Right ventricle myocardium inferior (tissue), 1 donor: ENCODE measurements at regions not wholly inside any gene's neighbourhood (a gene's known extent, or its start where the extent isn't known, plus 50 kb on each side); places are given as distances from the start of the nearest gene placed in this dataset.
"Not testable (repeated sequence)": the region's sequence is repeated elsewhere in the genome, so short reads cannot be mapped to it uniquely, and the experiment has no call there.

Source experiments
- ATAC-seq: fragments of 200-7000 bp; cut with Tn5 transposase; one replicate; pipeline ENCODE4 v1.9.1; 2020; ENCODE audit warnings: mild to moderate bottlenecking, moderate library complexity
- DNase-seq: peaks from one replicate; pipeline ENCODE4 v3.0.0; 2021; ENCODE audit errors: missing footprints
- intact Hi-C: fragments of 100-400 bp; cut with DNase I; formaldehyde crosslinking; loops from one replicate; pipeline ENCODE4 v1.11.0; 2022
- donor health status: DM: no; HTN: yes; CAD: no; lungs with severe emphysema.

DNA sequence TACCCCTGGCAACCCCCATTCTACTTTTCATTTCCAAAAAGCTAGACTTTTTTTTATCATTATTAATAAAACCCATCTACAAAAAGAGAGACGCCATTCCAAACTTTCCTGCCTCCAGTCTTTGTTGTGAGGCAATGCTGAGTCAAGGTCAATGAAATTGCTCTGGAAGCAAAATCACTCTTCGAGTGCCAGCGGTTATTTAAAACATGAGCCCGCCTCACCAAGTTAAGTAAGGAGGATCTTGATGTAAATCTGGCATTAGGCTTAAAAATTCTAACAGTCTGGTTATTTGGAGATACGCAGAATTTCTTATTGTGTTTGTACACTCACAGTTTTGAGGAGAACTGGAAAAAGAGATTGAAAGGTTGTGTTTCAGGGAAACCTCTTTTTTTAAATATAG, 1196.3 kb downstream of the TYW1 start:
- ATAC-seq = no peak
- intact Hi-C loops = no loop called here
- DNase-seq = no peak

DNA sequence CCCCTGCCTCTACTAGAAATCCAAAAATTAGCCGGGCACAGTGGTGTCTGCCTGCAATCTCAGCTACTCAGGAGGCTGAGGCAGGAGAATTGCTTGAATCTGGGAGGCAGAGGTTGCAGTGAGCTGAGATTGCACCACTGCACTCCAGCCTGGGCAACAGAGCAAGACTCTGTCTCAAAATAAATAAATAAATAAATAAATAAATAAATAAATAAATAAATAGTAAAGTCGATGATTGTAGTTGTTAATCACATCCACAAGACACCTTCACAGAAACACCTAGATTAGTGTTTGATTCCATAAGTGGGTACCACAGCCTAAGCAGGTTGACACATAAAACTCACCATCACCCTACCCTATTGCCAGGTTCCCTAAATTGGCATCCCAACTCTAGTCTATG, 1199.0 kb downstream of the TYW1 start:
- DNase-seq, intact Hi-C loops, ATAC-seq: not testable (repeated sequence)

DNA sequence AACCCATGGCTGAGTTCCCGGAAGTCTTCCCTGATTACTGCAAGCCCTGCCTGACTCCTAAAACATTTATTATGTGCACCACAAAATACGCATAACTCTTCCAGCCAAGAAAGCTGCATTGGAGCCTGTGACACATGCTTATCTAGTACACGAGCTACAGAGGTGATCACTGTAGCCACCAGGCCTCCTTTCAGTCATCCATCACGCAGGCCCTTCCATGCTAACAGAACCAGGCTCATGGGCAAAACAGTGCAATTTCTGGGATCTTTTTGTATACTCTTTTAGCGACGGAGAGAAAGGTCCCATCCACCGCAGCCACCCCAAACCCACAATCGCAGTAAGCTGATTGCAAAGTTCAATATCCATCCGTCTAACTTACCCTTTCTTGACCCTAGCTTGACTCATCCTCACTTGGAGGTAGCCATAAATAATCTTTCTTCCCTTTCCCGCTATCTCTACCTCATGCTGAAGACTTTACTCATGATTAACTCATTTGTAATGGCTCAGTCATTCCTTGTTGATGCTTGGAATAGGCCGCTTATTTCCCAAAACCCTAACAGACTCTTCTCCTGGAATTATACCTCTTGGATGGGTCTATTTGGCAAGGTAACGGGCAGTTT, 1203.5 kb downstream of the TYW1 start:
- DNase-seq (no peak), ATAC-seq (no peak)
- intact Hi-C loops = no loop called here

DNA sequence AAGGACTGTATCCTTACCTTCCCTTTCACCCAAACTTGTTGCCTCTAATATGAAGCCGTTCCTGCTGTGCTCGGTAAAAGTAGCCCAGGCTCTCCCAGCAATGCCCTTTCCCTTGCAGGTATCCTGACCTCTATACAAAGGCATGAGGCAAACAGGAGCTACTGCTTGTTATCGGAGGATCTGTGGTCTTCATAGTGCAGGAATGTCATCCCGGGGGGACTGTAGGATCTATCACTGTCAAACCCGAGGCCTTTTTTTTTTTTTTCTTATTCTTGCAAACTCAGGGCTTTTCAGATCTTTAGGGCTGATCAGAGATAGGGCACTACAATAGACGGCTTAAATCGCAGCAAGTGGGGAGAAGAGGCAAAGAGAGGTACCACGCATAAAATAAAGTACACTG, 1206.6 kb downstream of the TYW1 start:
- no peak for DNase-seq
- intact Hi-C loops = no loop called here
- ATAC-seq = no peak

DNA sequence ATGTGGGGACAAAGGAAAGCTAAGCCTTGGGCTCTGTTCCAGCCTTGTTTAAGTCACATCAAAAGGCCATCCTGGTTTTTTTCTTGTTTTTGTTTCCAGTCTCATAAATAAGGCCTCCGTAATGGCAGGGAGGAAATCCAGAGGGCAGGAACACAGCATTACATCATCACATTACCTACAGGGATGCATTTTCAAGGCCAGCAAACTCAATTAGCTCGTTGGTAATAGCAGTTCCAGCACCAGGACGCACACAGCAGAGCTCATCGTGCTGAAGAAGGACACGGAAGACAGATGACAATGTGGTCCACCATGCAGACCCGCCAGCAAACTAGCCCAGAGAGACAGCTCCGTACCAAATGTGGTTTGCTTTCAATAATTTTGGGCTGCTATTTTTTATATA, 1209.2 kb downstream of the TYW1 start:
- ATAC-seq (no peak), DNase-seq (no peak)
- intact Hi-C loops = no loop called here

DNA sequence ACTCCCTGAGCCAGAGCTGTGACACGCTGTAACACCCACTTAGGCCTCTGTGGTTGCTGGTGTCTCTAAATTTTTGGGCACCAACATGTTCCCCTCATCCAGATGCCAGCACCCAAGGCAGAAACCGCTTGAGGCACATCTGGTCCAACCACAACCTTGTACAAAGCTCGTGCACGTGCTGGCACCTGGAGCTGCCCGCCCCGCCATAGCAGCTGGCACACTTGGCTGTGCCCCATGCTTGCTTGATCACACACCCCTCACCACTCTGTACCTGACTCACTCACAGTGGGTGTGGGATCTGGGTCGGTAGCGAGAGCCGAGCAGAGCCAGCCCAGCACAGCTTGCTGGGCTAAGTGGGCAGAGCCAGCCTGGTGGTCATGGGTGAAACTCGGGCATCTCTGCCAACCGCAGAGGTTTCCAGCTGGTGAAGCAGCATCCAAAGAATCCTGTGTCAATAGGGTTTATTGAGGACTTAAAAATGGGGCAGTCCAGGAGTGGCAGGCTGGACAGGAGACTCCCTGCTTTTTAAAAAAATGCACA, 1210.4 kb downstream of the TYW1 start:
- no peak for DNase-seq
- intact Hi-C loops = no loop called here
- no peak for ATAC-seq

DNA sequence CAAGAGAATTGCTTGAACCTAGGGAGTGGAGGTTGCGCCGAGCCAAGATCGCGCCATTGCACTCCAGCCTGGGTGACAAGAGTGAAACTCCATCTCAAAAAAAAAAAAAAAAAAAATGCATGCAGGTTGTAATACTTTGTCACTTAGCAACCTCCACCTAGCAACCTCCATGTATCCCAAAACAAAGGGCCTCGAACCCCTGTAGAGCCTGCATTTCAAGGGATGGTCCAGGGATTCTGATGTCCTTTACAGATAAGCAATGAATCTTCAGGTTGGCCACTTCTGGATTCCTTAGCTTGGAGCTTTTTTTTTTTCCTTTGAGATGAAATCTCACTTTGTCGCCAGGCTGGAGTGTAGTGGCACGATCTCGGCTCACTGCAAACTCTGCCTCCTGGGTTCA, 1211.0 kb downstream of the TYW1 start:
- DNase-seq (no peak), ATAC-seq (no peak)
- intact Hi-C loops = no loop called here

DNA sequence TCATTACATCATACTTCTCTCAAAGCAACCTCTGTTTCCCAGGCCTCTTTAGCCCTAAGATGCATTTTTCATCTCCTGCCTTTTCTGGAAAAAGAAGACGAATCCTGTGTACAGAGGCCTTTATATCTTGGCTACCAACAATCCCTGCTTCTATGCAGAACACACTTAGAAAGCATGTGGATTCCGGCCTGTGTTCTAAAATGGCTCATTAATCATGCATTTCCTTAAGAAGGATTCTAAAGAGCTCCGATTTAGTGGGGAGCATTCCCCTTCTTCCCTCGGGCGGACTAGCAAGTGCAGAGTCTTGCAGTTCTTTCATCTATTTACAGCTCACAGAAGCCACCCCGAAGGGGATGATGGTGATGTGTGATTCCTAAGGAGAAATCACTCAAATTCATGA, 1212.9 kb downstream of the TYW1 start:
- intact Hi-C loops = no loop called here
- ATAC-seq = no peak
- DNase-seq = no peak

DNA sequence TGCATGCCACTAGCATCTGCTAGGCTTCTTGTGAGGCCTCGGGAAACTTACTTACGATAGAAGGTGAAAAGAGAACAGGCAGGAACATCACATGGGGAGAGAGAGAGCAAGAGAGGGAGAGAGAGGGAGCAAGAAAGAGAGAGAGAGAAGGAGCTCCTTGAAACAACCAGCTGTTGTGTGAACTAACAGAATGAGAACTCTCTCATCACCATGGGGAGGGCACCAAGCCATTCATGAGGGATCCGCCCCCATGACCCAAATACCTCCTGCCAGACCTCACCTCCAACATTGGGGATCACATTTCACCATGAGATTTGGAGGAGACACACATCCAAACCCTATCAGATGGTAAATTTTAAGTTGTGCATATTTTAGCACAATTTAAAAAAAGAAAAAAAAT, 1217.2 kb downstream of the TYW1 start:
- DNase-seq (no peak), ATAC-seq (no peak)
- intact Hi-C loops = no loop called here

DNA sequence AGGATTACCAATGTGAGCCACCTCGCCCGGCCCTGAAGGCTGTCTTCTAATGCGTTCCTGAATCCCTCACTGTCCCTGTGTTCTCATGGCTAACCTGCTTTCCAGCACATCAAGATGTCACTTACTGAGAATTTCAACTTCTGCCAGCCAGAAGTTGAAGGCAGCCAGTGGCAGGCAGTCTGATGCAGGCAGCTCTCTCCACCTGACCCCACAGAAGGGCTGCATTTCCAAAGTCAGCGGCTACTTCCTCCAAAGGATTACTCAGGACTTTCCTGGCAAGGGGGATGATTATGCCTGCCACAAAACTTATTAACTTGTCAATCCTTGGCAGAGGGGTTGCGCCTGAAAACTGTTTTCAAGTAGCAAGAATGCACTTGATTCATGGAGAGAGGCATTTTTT, 1219.4 kb downstream of the TYW1 start:
- no peak for ATAC-seq
- intact Hi-C loops = no loop called here
- no peak for DNase-seq

DNA sequence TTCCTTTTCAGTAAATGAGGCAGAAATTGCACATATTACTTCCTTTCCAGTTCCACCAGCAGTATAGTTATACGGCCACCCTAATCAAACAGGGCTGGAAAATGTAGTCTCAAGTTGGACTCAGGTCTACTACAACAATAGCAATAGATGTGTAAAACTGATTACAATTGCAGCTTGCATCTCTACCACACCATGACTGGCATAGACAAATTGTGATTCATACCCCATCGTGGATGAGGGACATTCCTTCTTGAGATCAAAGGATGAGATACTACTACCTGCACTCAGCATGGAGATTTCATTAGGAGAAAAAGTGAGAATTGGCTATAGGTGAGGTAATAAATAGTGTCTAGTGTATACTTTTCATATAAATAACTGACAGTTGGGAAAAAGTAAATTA, 1220.8 kb downstream of the TYW1 start:
- intact Hi-C loops = no loop called here
- DNase-seq = no peak
- ATAC-seq = no peak

DNA sequence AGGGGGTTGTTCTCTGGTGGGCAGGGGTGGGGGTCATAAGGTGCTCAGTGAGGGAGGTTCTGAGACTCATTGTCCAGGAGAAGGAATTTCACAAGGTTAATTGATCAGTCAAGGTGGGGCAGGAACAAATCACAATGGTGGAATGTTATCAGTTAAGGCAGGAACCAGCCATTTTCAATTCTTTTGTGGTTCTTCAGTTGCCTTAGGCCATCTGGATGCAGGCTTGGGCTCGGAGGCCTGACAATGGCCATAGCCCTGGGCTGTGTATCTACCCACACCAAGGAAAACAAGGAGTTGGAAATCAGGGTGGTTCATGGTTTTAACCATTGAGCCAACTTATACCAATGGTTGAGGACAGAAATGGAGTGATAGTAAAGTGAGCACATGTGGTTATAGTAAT, 1221.8 kb downstream of the TYW1 start:
- intact Hi-C loops = no loop called here
- no peak for DNase-seq
- ATAC-seq = no peak

DNA sequence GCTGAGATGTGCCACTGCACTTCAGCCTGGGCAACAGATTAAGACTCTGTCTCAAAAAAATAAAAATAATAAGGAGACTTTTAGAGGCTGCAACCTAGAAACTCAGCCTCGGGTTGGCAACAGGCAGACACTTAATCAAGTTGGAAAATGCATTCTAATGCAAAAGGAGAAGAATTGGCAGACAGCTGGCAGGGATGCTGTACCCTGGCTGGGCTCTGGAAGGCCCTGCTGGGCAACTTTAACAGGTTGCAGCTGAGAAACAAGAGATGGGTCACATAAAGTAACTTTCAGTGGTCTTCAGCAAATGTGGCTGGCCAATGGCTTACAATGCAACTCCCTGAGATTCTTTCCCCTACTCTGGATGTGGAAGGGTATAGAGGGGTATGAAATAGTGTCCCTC, 1225.7 kb downstream of the TYW1 start:
- no peak for ATAC-seq

DNA sequence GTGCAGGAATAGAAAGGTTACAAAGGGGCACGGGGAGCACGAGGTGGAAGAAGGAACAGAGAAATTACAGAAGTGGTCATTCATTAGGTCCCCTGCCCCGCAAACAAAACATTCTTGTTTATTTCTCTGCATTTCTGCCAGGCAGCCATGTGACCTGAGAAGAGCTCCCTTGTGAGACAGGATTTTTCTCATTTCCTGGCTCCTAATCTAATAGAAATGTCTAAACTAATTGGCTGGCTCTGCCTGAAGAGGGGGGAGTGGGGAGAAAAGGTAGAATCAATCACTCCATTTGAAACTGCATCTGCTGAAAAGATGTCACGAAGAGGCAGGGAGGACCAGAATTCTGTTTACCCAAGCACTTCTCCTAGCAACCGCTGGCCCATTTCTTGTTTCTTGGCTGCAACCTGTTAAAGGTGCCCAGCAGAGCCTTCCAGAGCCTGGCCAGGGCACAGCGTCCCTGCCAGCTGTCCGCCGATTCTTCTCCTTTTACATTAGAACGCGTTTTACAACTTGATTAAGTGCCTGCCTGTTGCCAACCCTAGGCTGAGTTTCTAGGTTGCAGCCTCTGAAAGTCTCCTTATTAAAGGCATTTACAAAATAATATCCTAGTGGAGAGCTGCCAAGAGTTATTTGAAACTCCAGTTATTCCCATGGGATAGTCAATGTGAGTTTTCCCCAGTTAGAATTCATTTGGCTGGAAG, 1227.6 kb downstream of the TYW1 start:
- no peak for DNase-seq
- intact Hi-C loops = no loop called here
- ATAC-seq = no peak

More for the DNA sequence above, 1225.7 kb downstream of the TYW1 start:
- intact Hi-C loops = no loop called here
- no peak for DNase-seq

DNA sequence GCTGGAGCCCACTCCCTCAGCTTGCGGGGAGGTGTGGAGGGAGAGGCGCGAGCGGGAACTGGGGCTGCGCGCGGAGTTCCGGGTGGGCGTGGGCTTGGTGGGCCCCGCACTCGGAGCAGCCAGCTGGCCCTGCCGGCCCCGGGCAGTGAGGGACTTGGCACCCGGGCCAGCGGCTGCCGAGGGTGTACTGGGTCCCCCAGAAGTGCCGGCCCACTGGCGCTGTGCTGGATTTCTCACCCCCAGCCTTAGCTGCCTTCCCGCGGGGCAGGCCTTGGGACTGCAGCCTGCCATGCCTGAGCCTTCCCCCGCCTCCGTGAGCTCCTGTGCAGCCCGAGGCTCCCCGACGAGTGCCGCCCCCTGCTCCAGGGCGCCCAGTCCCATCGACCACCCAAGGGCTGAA, 1234.4 kb downstream of the TYW1 start:
- DNase-seq, intact Hi-C loops, ATAC-seq: not testable (repeated sequence)

DNA sequence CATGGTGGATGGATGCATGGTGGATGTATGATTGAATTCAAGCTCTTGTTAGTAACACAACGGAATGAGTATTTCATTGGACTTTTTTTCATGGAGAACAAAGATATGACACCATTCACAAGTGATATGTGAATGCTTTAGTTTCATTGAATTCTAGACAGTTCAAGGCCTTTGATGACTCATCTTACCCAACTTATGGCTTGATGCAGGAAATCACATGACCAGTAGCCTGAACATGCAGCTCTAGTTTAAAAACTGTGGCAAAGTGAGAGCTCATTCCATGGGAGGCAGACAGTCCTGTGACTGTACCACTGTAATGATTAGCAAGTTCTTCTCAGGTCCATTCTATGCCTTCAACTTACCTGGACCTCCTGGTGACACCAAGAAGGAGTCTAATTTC, 1239.3 kb downstream of the TYW1 start:
- intact Hi-C loops = no loop called here
- ATAC-seq = no peak
- DNase-seq = no peak

DNA sequence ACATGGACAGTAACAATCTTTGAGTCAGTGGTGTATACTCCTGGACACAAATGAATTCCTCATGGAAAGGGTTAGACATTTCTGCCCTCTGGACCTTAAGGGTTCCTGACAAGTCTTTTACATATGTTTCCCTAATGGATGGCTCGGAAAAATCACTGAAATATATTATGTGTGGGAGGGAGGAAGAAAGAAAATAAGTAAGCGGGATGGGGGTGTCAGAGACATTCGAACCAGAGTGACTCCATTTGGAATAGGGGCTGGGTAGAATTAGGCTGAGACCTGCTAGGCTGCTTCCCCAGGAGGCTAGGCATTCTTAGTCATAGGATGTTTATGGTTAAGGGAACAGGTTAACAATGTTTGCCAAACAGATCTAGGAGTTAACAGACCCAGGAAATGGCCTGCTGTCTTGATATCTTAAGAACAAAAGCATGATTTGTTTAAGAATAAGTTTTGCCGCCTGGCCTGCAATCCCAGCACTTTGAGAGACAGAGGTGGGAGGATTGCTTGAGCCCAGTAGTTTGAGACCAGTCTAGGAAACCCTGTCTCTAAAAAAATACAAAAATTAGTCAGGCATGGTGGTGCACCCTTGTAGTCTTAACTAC, 1241.7 kb downstream of the TYW1 start:
- no peak for ATAC-seq
- intact Hi-C loops = no loop called here
- no peak for DNase-seq

DNA sequence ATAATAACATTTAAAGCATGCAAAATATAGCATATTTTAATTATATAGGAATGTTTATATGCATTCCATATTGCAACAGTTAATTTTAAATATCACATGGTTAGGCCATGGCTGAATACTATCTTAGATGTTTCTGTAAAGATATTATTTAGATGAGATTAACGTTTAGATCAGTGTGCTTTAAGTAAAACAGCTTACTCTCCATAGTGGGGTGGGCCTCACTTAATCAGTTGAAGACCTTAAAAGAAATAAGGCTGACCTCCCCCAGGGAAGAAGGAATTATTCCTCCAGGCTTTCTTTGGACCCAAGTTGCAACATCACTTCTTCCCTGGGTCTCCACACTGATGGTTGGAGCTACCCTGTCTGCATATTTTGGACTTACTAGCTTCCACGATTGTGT, 1246.5 kb downstream of the TYW1 start:
- no peak for DNase-seq
- no peak for ATAC-seq
- intact Hi-C loops = no loop called here

DNA sequence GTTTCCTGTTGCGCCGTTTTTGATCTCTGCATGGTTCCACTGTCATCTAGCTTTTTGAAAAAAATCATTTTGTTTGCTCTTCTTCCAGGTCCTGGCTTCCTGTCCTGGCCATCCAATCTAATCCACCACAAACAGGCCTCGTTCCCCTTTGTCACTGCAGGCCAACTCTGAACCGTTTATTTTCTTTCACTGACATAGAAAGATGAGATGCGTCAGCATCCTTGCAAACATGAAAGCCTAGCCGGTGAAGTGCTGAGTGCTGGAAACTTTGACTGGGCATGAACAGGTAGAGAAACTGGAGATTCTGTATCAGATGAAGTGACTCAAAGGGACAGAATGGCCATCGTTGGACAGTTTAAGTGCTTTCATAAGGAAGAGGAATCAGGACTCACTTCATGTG, 1247.8 kb downstream of the TYW1 start:
- no peak for DNase-seq
- intact Hi-C loops = no loop called here
- ATAC-seq = no peak

DNA sequence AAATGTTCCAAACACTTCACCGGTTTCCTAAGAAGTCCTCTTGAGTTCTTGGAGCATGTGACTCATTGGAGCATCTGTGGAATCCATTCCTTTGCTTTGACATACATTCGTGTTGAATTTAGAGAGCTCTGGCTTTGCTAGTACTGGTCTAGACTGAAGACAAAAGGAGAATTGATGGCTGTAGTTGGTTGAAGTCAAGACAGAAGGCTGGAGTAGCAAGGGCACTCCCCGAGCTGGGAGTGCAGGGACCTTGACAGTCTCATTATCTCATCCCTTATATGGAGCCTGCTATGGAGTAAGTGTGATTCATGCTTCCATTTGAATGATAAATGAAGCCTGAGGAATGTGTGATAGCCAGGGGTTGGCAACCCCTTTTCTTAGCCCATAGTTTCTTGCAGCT, 1249.1 kb downstream of the TYW1 start:
- ATAC-seq (no peak), DNase-seq (no peak)
- intact Hi-C loops = no loop called here
